Bone marrow (tissue), 2 donors: ENCODE measurements at regions not wholly inside any gene's neighbourhood (a gene's known extent, or its start where the extent isn't known, plus 50 kb on each side); places are given as distances from the start of the nearest gene placed in this dataset.
"Not testable (repeated sequence)": the region's sequence is repeated elsewhere in the genome, so short reads cannot be mapped to it uniquely, and the experiment has no call there.

Experiments used
- DNase-seq, 2 donors: peaks; one replicate each; lab custom pipeline; 2025; lab: John Stamatoyannopoulos, UW

- DNase-seq: peak in 1 of 2 donors; percentile 9
These were observed 100.5 kb downstream of the SYF2 start for GRCh38 chr1:25131794-25132193.

- no peak for DNase-seq
These were observed 101.4 kb downstream of the SYF2 start for GRCh38 chr1:25130895-25131294.

GRCh38 chr1:25129380-25129779 is 102.9 kb downstream of the SYF2 start:
- DNase-seq: no peak

GRCh38 chr1:25128121-25128621 is 104.1 kb downstream of the SYF2 start:
- no peak for DNase-seq

GRCh38 chr1:25126562-25126961 is 105.7 kb downstream of the SYF2 start:
- no peak for DNase-seq

- no peak for DNase-seq
These were observed 108.8 kb downstream of the SYF2 start for GRCh38 chr1:25123551-25123950.

- DNase-seq: no peak
These were observed 109.6 kb downstream of the SYF2 start for GRCh38 chr1:25122747-25123146.

GRCh38 chr1:25120281-25120680 is 112.0 kb downstream of the SYF2 start:
- no peak for DNase-seq

GRCh38 chr1:25118546-25118945 is 113.8 kb downstream of the SYF2 start:
- DNase-seq: no peak

- DNase-seq: no peak
These were observed 115.0 kb downstream of the SYF2 start for GRCh38 chr1:25117233-25117823.

- DNase-seq: no peak
These were observed 115.5 kb downstream of the SYF2 start for GRCh38 chr1:25116832-25117231.

- DNase-seq: not testable (repeated sequence)
These were observed 116.2 kb downstream of the SYF2 start for GRCh38 chr1:25116117-25116516.

GRCh38 chr1:25113731-25114130 is 118.6 kb downstream of the SYF2 start:
- no peak for DNase-seq

- DNase-seq: no peak
These were observed 119.2 kb downstream of the SYF2 start for GRCh38 chr1:25113086-25113485.

- DNase-seq: no peak
These were observed 119.9 kb downstream of the SYF2 start for GRCh38 chr1:25112400-25112799.

- no peak for DNase-seq
These were observed 120.6 kb downstream of the SYF2 start for GRCh38 chr1:25111706-25112105.

GRCh38 chr1:25110485-25110884 is 121.8 kb downstream of the SYF2 start:
- DNase-seq: no peak

GRCh38 chr1:25110036-25110435 is 122.3 kb downstream of the SYF2 start:
- DNase-seq: no peak

GRCh38 chr1:25109531-25109951 is 122.8 kb downstream of the SYF2 start:
- DNase-seq: no peak

GRCh38 chr1:25107643-25108010 is 124.7 kb downstream of the SYF2 start:
- no peak for DNase-seq

- DNase-seq: no peak
These were observed 125.2 kb downstream of the SYF2 start for GRCh38 chr1:25106976-25107642.

GRCh38 chr1:25106352-25106751 is 126.0 kb downstream of the SYF2 start:
- no peak for DNase-seq

GRCh38 chr1:25105836-25106235 is 126.5 kb downstream of the SYF2 start:
- DNase-seq: no peak
